ENCODE measurements at regions not wholly inside any gene's neighbourhood (a gene's known extent, or its start where the extent isn't known, plus 50 kb on each side); places are given as distances from the start of the nearest gene placed in this dataset.
A peak's percentile ranks its signal among the peaks of the same experiment; 100 is the strongest.

DNA sequence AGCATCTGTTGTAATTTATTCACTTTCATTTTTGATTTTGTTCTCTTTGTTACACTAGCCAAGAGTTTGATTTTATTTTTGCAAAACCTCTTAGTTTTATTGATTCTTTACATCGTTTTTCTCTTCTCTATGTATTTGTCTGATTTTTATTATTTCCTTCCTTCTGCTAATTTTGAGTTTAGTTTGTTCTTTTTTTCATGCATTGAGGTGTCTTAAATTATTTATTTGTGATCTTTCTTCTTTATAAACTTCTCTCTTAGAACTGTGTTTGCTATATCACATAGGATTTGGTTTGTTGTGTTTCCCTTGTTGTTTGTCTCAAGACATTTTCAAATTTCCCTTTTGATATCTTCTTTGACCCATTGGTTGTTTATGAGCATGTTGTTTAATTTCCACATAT, 51.7 kb upstream of the NFKBIA start:
- DNase-seq (ENCODE audit: extremely low spot score, insufficient read length, low read depth): no peak
- FAIRE-seq: no peak

DNA sequence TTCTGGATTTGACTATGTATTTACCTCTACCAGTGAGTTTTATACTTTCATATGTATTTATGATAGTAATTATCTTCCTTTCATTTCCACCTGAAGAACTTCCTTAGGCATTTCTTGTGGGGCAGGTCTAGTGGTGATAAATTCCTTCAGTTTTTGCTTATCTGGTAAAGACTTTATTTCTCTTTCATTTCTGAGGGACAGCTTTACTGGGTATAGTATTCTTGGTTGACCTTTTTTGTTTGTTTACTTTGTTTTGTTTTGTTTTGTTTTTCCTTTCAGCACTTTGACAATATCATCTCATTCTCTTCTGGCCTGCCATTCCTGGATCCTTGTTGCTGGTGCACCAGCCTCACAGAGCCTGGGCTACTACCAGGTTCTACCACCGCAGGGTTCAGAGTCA, 53.9 kb upstream of the NFKBIA start:
- DNase-seq (ENCODE audit: extremely low spot score, insufficient read length, low read depth) (no peak), FAIRE-seq (no peak)

DNA sequence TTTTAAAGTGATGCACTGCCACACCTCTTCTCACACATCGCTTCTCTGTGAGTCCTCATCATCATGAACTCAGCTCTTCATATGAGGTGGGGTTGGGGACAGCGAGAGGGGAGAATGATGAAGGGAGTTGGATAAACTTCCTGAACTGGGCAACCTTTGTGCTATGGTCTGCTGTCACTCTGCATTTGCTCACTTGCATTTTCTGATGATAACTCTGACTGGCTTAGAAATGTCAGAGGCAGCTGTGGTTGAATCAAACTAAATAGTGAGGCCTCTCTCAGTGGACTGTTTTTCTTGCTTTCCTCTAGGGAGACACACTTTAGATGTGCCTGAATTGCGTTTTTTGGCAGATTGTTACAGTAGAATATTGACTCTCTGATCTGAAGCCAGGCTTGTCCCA, 55.2 kb upstream of the NFKBIA start:
- DNase-seq (ENCODE audit: extremely low spot score, insufficient read length, low read depth) (no peak), FAIRE-seq (no peak)

DNA sequence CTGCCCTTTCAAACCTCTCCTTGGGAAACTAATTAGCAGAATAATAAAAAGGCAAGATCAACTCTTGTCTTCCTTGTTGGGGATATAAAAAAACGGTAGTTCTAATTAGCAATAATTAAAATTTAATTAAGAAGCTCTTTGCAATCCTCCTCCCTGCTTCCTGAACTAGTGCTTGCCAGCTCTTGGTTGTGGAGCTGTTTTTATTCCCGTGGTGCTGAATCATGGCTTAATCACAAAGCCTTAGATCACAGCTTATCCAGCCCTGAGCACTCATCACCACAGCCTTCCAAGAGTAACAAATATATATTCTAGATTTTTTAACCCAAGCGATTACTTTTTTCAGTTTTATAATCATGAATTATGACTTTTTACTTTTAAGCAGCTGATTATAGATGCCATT, 63.2 kb upstream of the INSM2 start:
- no peak for DNase-seq (ENCODE audit: extremely low spot score, insufficient read length, low read depth)
- no peak for FAIRE-seq

DNA sequence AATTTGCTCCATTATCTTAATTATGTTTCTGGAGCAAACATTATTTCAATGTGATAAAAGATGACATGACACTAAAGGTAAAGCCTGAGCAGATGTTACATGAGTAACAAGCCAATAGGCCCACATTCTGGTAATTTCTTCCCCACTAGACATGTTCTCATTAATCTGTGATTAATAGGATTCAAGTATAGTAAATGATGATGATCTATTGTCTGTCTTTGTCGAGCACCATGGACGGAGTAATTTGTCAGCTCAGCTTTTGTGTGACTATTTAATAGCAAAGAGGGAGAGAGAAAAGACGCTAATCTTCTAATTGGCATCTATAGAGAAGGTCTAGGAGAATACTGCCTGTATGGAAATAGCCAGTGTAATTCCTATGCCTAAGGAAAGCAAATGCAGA, 62.2 kb upstream of the INSM2 start:
- DNase-seq (ENCODE audit: extremely low spot score, insufficient read length, low read depth): no peak
- FAIRE-seq: peak; percentile 24

DNA sequence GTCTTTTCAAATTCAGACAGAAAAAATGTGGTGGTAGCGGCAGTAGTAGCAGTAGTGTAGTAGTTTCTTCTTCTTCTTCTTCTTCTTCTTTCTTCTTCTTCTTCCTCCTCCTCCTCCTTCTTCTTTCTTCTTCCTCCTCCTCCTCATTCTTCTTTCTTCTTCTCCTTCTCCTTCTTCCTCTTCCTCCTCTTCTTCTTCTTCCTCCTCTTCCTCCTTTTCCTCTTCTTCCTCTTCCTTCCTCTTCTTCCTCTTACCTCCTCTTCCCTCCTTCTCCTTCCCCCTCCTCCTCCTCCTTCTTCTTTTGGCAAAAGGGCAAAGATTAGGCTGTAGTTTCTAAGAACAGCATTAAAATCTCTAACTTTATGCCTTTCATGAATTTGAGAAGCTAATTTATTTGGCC, 59.6 kb upstream of the INSM2 start:
- DNase-seq (ENCODE audit: extremely low spot score, insufficient read length, low read depth) (no peak), FAIRE-seq (no peak)

DNA sequence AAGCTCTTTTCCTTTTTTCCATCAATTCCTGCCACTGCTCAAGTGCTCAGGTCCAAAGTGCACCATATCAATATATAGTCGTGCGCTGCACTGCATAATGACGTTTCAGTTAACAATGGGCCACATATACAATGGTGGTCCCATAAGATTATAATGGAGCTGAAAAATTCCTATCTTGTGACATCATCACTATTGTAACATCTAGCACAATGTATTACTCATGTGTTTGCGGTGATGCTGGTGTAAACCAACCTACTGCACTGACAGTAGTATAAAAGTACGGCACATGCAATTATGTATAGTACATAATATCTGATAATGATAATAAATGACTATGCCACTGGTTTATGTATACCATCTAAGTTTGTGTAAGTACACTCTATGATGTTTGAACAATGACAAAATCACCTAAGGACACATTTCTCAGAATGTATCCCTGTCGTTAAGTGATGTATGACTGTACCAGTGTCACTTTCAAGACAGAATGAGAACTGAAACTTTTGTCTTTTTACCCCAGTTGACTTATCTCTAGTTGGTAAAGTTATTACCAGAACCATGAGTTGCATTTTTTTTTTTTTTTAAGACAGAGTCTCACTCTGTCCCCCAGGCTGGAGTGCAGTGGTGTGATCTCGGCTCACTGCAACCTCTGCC, 53.7 kb upstream of the INSM2 start:
- FAIRE-seq (peak; percentile 76), DNase-seq (ENCODE audit: extremely low spot score, insufficient read length, low read depth) (peak; percentile 11)

DNA sequence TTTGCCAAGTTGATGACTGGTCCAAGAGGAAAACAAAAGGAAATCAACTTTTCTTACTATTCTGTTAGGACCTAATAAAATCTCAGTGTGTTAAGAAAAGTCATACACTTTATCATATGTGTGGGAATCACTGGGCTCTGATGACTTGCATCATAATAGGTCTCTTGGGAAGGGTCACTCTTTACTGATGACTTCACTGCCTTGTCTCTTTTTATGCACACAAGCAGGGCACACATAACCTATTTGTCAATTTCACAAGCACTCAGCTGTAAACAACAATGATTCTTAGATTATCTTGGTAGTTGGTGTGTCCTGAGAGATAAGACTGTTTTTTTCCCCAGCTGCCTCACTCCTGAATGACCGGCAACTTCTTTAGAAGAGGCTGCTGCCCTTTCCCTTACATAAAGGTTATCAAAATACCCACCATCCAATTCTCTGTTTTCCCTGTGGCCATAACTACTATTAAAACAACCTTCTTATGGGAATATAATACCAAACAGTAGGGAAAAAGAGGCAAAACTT, 50.9 kb upstream of the INSM2 start:
- FAIRE-seq (no peak), DNase-seq (ENCODE audit: extremely low spot score, insufficient read length, low read depth) (no peak)

All from GM18507 (cell line).